Activated CD4-positive, alpha-beta memory T cell treated with anti-CD3 and anti-CD28 coated beads, Interleukin-2, amount 10 ng/mL, durations not matched to agents 7 days and 5 days (primary cell): ENCODE measurements at regions not wholly inside any gene's neighbourhood (a gene's known extent, or its start where the extent isn't known, plus 50 kb on each side); places are given as distances from the start of the nearest gene placed in this dataset.

Experiments used
- CTCF ChIA-PET: fragments of 350-600 bp; sonication (Branson Sonifier 250); formaldehyde crosslinking; loops from one replicate; lab custom pipeline; 2021; ENCODE audit warnings: antibody characterized with exemption, inconsistent platforms; lab: Charles Lee
- POLR2A ChIA-PET: fragments of 350-600 bp; sonication (Branson Sonifier 250); formaldehyde crosslinking; loops from one replicate; lab custom pipeline; 2021; ENCODE audit warnings: antibody characterized with exemption; lab: Charles Lee
- DNase-seq: peaks from one replicate; pipeline ENCODE4 v3.0.0-alpha.2; 2020
- H3K27ac Mint-ChIP-seq: one replicate; pipeline ENCODE4 v1.8.0; 2021; ENCODE audit warnings: mild to moderate bottlenecking, mixed read lengths
- H3K27me3 Mint-ChIP-seq: one replicate; pipeline ENCODE4 v1.8.0; 2021; ENCODE audit warnings: mixed read lengths
- H3K36me3 Mint-ChIP-seq: one replicate; pipeline ENCODE4 v1.8.0; 2021; ENCODE audit warnings: low read depth, mixed read lengths
- H3K4me1 Mint-ChIP-seq: one replicate; pipeline ENCODE4 v1.8.0; 2021; ENCODE audit warnings: mixed read lengths
- H3K4me3 Mint-ChIP-seq: one replicate; pipeline ENCODE4 v1.8.0; 2021; ENCODE audit warnings: mild to moderate bottlenecking, mixed read lengths
- H3K9me3 Mint-ChIP-seq: one replicate; pipeline ENCODE4 v1.8.0; 2021; ENCODE audit warnings: mixed read lengths

- DNase-seq, result no peak
- Mint-ChIP-seq H3K27me3 (no peaks in the 10 kb centered on the region), H3K36me3 (no peaks in the 10 kb centered on the region), H3K4me3 (no peak overlapping the region), H3K4me1 (no peaks in the 10 kb centered on the region), H3K9me3 (no peaks in the 10 kb centered on the region), H3K27ac (no peak overlapping the region)
- CTCF ChIA-PET, result no interaction called here
- POLR2A ChIA-PET, result no interaction called here
Measured at GRCh38 chr2:16198166-16198912, 258.0 kb downstream of the MYCN start.

- no peak for DNase-seq
- no peaks in the 10 kb centered on the region for H3K36me3 Mint-ChIP-seq
- no peak overlapping the region for H3K27ac Mint-ChIP-seq
- CTCF ChIA-PET, result no interaction called here
- POLR2A ChIA-PET, result no interaction called here
- peaks cover 1% of the 10 kb centered on the region for H3K9me3 Mint-ChIP-seq
- no peaks in the 10 kb centered on the region for H3K4me1 Mint-ChIP-seq
- no peak overlapping the region for H3K4me3 Mint-ChIP-seq
- no peaks in the 10 kb centered on the region for H3K27me3 Mint-ChIP-seq
Measured at GRCh38 chr2:16197504-16198147, 257.3 kb downstream of the MYCN start.

GRCh38 chr2:16196687-16197503, 256.5 kb downstream of the MYCN start:
- Mint-ChIP-seq H3K36me3 (no peaks in the 10 kb centered on the region), H3K27me3 (no peaks in the 10 kb centered on the region), H3K4me1 (no peaks in the 10 kb centered on the region), H3K27ac (no peak overlapping the region), H3K4me3 (no peak overlapping the region), H3K9me3 (peaks cover 2% of the 10 kb centered on the region)
- DNase-seq, result no peak
- CTCF ChIA-PET, result no interaction called here
- POLR2A ChIA-PET, result no interaction called here

- no peak overlapping the region for H3K4me3 Mint-ChIP-seq
- POLR2A ChIA-PET, result no interaction called here
- H3K9me3 Mint-ChIP-seq, result peaks cover 2% of the 10 kb centered on the region
- H3K36me3 Mint-ChIP-seq, result no peaks in the 10 kb centered on the region
- no peak overlapping the region for H3K27ac Mint-ChIP-seq
- no peak for DNase-seq
- H3K4me1 Mint-ChIP-seq, result no peaks in the 10 kb centered on the region
- no peaks in the 10 kb centered on the region for H3K27me3 Mint-ChIP-seq
- CTCF ChIA-PET, result no interaction called here
Measured at GRCh38 chr2:16195681-16196070, 255.3 kb downstream of the MYCN start.

- Mint-ChIP-seq H3K9me3 (peaks cover 2% of the 10 kb centered on the region), H3K27me3 (no peaks in the 10 kb centered on the region), H3K27ac (no peak overlapping the region), H3K4me1 (no peaks in the 10 kb centered on the region), H3K4me3 (no peak overlapping the region), H3K36me3 (no peaks in the 10 kb centered on the region)
- no peak for DNase-seq
- ChIA-PET CTCF (no interaction called here), POLR2A (no interaction called here)
Measured at GRCh38 chr2:16194931-16195680, 254.8 kb downstream of the MYCN start.

- DNase-seq, result no peak
- no peaks in the 10 kb centered on the region for H3K27me3 Mint-ChIP-seq
- peaks cover 2% of the 10 kb centered on the region for H3K9me3 Mint-ChIP-seq
- ChIA-PET POLR2A (no interaction called here), CTCF (no interaction called here)
- H3K36me3 Mint-ChIP-seq, result no peaks in the 10 kb centered on the region
- no peaks in the 10 kb centered on the region for H3K4me1 Mint-ChIP-seq
- H3K27ac Mint-ChIP-seq, result no peak overlapping the region
- no peak overlapping the region for H3K4me3 Mint-ChIP-seq
Measured at GRCh38 chr2:16194530-16194929, 254.2 kb downstream of the MYCN start.

- no peaks in the 10 kb centered on the region for H3K36me3 Mint-ChIP-seq
- H3K4me1 Mint-ChIP-seq, result no peaks in the 10 kb centered on the region
- H3K4me3 Mint-ChIP-seq, result no peak overlapping the region
- POLR2A ChIA-PET, result no interaction called here
- no peak overlapping the region for H3K27ac Mint-ChIP-seq
- no peak for DNase-seq
- H3K9me3 Mint-ChIP-seq, result peaks cover 2% of the 10 kb centered on the region
- CTCF ChIA-PET, result no interaction called here
- H3K27me3 Mint-ChIP-seq, result no peaks in the 10 kb centered on the region
Measured at GRCh38 chr2:16194096-16194390, 253.7 kb downstream of the MYCN start.

GRCh38 chr2:16192416-16193216, 252.3 kb downstream of the MYCN start:
- no peak for DNase-seq
- no peaks in the 10 kb centered on the region for H3K27me3 Mint-ChIP-seq
- H3K4me1 Mint-ChIP-seq, result no peaks in the 10 kb centered on the region
- POLR2A ChIA-PET, result no interaction called here
- CTCF ChIA-PET, result no interaction called here
- H3K36me3 Mint-ChIP-seq, result no peaks in the 10 kb centered on the region
- no peak overlapping the region for H3K27ac Mint-ChIP-seq
- H3K9me3 Mint-ChIP-seq, result peaks cover 2% of the 10 kb centered on the region
- H3K4me3 Mint-ChIP-seq, result no peak overlapping the region

- Mint-ChIP-seq H3K27ac (no peak overlapping the region), H3K27me3 (no peaks in the 10 kb centered on the region), H3K36me3 (no peaks in the 10 kb centered on the region), H3K9me3 (peaks cover 2% of the 10 kb centered on the region), H3K4me1 (no peaks in the 10 kb centered on the region), H3K4me3 (no peak overlapping the region)
- no peak for DNase-seq
- POLR2A ChIA-PET, result no interaction called here
- CTCF ChIA-PET, result no interaction called here
Measured at GRCh38 chr2:16191431-16192200, 251.3 kb downstream of the MYCN start.

- no peak overlapping the region for H3K27ac Mint-ChIP-seq
- ChIA-PET CTCF (no interaction called here), POLR2A (no interaction called here)
- peaks cover 2% of the 10 kb centered on the region for H3K9me3 Mint-ChIP-seq
- no peaks in the 10 kb centered on the region for H3K4me1 Mint-ChIP-seq
- H3K27me3 Mint-ChIP-seq, result no peaks in the 10 kb centered on the region
- no peak overlapping the region for H3K4me3 Mint-ChIP-seq
- DNase-seq, result no peak
- no peaks in the 10 kb centered on the region for H3K36me3 Mint-ChIP-seq
Measured at GRCh38 chr2:16190446-16191270, 250.3 kb downstream of the MYCN start.

- Mint-ChIP-seq H3K9me3 (peaks cover 2% of the 10 kb centered on the region), H3K4me1 (no peaks in the 10 kb centered on the region), H3K27me3 (no peaks in the 10 kb centered on the region), H3K36me3 (no peaks in the 10 kb centered on the region), H3K4me3 (no peak overlapping the region), H3K27ac (no peak overlapping the region)
- DNase-seq, result no peak
- CTCF ChIA-PET, result no interaction called here
- POLR2A ChIA-PET, result no interaction called here
Measured at GRCh38 chr2:16189836-16190160, 249.4 kb downstream of the MYCN start.
